CD14-positive monocyte (primary cell): ENCODE measurements at regions not wholly inside any gene's neighbourhood (a gene's known extent, or its start where the extent isn't known, plus 50 kb on each side); places are given as distances from the start of the nearest gene placed in this dataset.

ENCODE experiments used
- DNase-seq, 3 donors: peaks; one replicate each; pipeline ENCODE4 v3.0.0-alpha.2; 2011 to 2022
- H2AFZ ChIP-seq: 2 replicates; pipeline ENCODE4 v1.6.0; 2012; ENCODE audit warnings: mild to moderate bottlenecking, low read depth, low read length, inconsistent platforms; ENCODE audit not compliant: insufficient read depth, poor library complexity, severe bottlenecking
- H3K27ac ChIP-seq, 2 donors: 1 replicate in 1 of 2; 2 replicates in 1 of 2; pipeline ENCODE4 v1.5.1; 2012 to 2013; ENCODE audit warnings: low read length in 2 of 2, control low read depth in 1 of 2, inconsistent platforms in 1 of 2, low read depth in 1 of 2, mild to moderate bottlenecking in 1 of 2
- H3K27me3 ChIP-seq, 2 donors: one replicate each; pipeline versions ENCODE4 v1.6.0 to v1.6.1; 2011 to 2013; ENCODE audit warnings: low read length in 2 of 2; ENCODE audit not compliant: control insufficient read depth in 2 of 2, insufficient read depth in 2 of 2
- H3K36me3 ChIP-seq, 2 donors: replicated peaks in 1 of 2; 1 replicate in 1 of 2; 2 replicates in 1 of 2; pipeline versions ENCODE4 v1.5.1 to v1.6.1; 2012 to 2013; ENCODE audit warnings: low read length in 2 of 2, control low read depth in 1 of 2, inconsistent platforms in 1 of 2, mild to moderate bottlenecking in 1 of 2; ENCODE audit not compliant: insufficient read depth in 2 of 2, control insufficient read depth in 1 of 2
- H3K4me1 ChIP-seq, 2 donors: 1 replicate in 1 of 2; 2 replicates in 1 of 2; pipeline versions ENCODE4 v1.5.1 to v1.6.1; 2012 to 2013; ENCODE audit warnings: low read length in 2 of 2, control low read depth in 1 of 2, inconsistent platforms in 1 of 2, mild to moderate bottlenecking in 1 of 2, moderate library complexity in 1 of 2; ENCODE audit not compliant: insufficient read depth in 2 of 2, control insufficient read depth in 1 of 2
- H3K4me2 ChIP-seq: replicated peaks from 2 replicates; pipeline ENCODE3; 2012; ENCODE audit warnings: low read length, moderate library complexity, mild to moderate bottlenecking; ENCODE audit not compliant: poor library complexity, severe bottlenecking; ENCODE audit errors: extremely low read depth
- H3K4me3 ChIP-seq, 3 experiments: fragments of 200-600 bp in 1 of 3; sonication (generic) in 1 of 3; replicated peaks in 1 of 3; 1 replicate in 2 of 3; 2 replicates in 1 of 3; pipeline ENCODE4 v1.5.1; 2011 to 2013; ENCODE audit warnings: low read length in 3 of 3, mild to moderate bottlenecking in 3 of 3, control low read depth in 2 of 3, low read depth in 2 of 3, inconsistent platforms in 1 of 3, moderate library complexity in 1 of 3
- H3K79me2 ChIP-seq: 2 replicates; pipeline ENCODE4 v1.6.0; 2012; ENCODE audit warnings: mild to moderate bottlenecking, control low read depth, inconsistent platforms, low read length, moderate library complexity; ENCODE audit not compliant: insufficient read depth
- H3K9ac ChIP-seq: 2 replicates; pipeline ENCODE4 v1.6.0; 2017; ENCODE audit warnings: low read length, mild to moderate bottlenecking; ENCODE audit not compliant: insufficient read depth, poor library complexity, severe bottlenecking
- H3K9me3 ChIP-seq, 2 donors: replicated peaks in 1 of 2; 1 replicate in 1 of 2; 2 replicates in 1 of 2; pipeline versions ENCODE4 v1.5.1 to v1.6.1; 2012 to 2013; ENCODE audit warnings: low read length in 2 of 2, control low read depth in 1 of 2; ENCODE audit not compliant: control insufficient read depth in 1 of 2, insufficient read depth in 1 of 2
- H4K20me1 ChIP-seq: 2 replicates; pipeline ENCODE4 v1.6.0; 2012; ENCODE audit warnings: mild to moderate bottlenecking, low read length, control low read depth, moderate library complexity; ENCODE audit not compliant: insufficient read depth
- H3K27ac Mint-ChIP-seq, 7 donors: one replicate each; pipeline ENCODE4 v1.8.0; 2020; ENCODE audit warnings: mild to moderate bottlenecking in 7 of 7, mixed read lengths in 7 of 7, moderate library complexity in 6 of 7, inconsistent platforms in 2 of 7
- H3K27me3 Mint-ChIP-seq, 3 donors: one replicate each; pipeline ENCODE4 v1.8.0; 2021 to 2022; ENCODE audit warnings: low read depth in 3 of 3, mild to moderate bottlenecking in 3 of 3, mixed read lengths in 3 of 3, moderate library complexity in 3 of 3, inconsistent platforms in 1 of 3
- H3K36me3 Mint-ChIP-seq, 2 donors: one replicate each; pipeline ENCODE4 v1.8.0; 2020; ENCODE audit warnings: mixed read lengths in 2 of 2, inconsistent platforms in 1 of 2, mild to moderate bottlenecking in 1 of 2
- H3K4me1 Mint-ChIP-seq: one replicate; pipeline ENCODE4 v1.8.0; 2020; ENCODE audit warnings: mild to moderate bottlenecking, mixed read lengths
- H3K4me3 Mint-ChIP-seq, 2 donors: one replicate each; pipeline ENCODE4 v1.8.0; 2020; ENCODE audit warnings: mild to moderate bottlenecking in 2 of 2, mixed read lengths in 2 of 2, moderate library complexity in 1 of 2
- H3K9me3 Mint-ChIP-seq, 7 donors: one replicate each; pipeline ENCODE4 v1.8.0; 2020 to 2022; ENCODE audit warnings: mixed read lengths in 7 of 7, mild to moderate bottlenecking in 6 of 7, moderate library complexity in 6 of 7, inconsistent platforms in 2 of 7
- CTCF ChIP-seq: fragments of 200-600 bp; IDR thresholded peaks from one replicate; pipeline ENCODE4 v1.8.0; 2022; ENCODE audit warnings: antibody characterized with exemption, mild to moderate bottlenecking
- WGBS: methylation state at CpG from one replicate; pipeline ENCODE4 v1.1.5; 2013; ENCODE audit warnings: missing lambda C conversion rate; ENCODE audit not compliant: insufficient coverage; 5-methylcytosine and 5-hydroxymethylcytosine counted together
- intact Hi-C, 2 donors: fragments of 100-400 bp; cut with micrococcal nuclease; formaldehyde crosslinking; loops; one replicate each; pipeline versions ENCODE4 v1.15.0 to v1.15.1; 2023

GRCh38 chr19:57057036-57057686 lies 62.6 kb upstream of the USP29 start:
- Mint-ChIP-seq H3K4me1 (no peaks in the 10 kb centered on the region), H3K27me3 (no peaks in the 10 kb centered on the region), H3K36me3 (no peaks in the 10 kb centered on the region), H3K9me3 (peaks cover 26 to 63% (median 55%) of the 10 kb centered on the region in 7 donors), H3K4me3 (no peak overlapping the region), H3K27ac (no peak overlapping the region)
- Histone ChIP-seq H4K20me1 (no peaks in the 10 kb centered on the region), H3K4me2 (no peak overlapping the region), H3K9ac (no peak overlapping the region), H3K36me3 (no peaks in the 10 kb centered on the region), H3K79me2 (no peaks in the 10 kb centered on the region), H3K4me3 (no peak overlapping the region), H3K27ac (no peak overlapping the region), H3K4me1 (no peaks in the 10 kb centered on the region), H2AFZ (no peak overlapping the region), H3K27me3 (no peaks in the 10 kb centered on the region), H3K9me3 (peaks cover 71 to 78% of the 10 kb centered on the region in 2 donors)
- WGBS, result 78% methylated on average over 11 of the region's 16 CpGs
- no peak for DNase-seq
- TF ChIP-seq CTCF, result no peak
- intact Hi-C loops, result no loop called here

- intact Hi-C loops, result no loop called here
- H3K36me3 Mint-ChIP-seq, result no peaks in the 10 kb centered on the region
- H3K9me3 ChIP-seq, result peaks cover 74 to 81% of the 10 kb centered on the region in 2 donors
Measured at GRCh38 chr19:57058871-57059270, 60.9 kb upstream of the USP29 start.

More at GRCh38 chr19:57058871-57059270, 60.9 kb upstream of the USP29 start:
- 82% methylated on average over 5 of the region's 6 CpGs for WGBS
- Mint-ChIP-seq H3K27me3 (no peaks in the 10 kb centered on the region), H3K9me3 (peaks cover 28 to 66% (median 55%) of the 10 kb centered on the region in 7 donors), H3K4me3 (no peak overlapping the region), H3K27ac (no peak overlapping the region), H3K4me1 (no peaks in the 10 kb centered on the region)
- no peak overlapping the region for H2AFZ ChIP-seq
- no peaks in the 10 kb centered on the region for H3K36me3 ChIP-seq
- H4K20me1 ChIP-seq, result no peaks in the 10 kb centered on the region
- no peaks in the 10 kb centered on the region for H3K79me2 ChIP-seq
- no peak overlapping the region for H3K4me2 ChIP-seq
- H3K27ac ChIP-seq, result no peak overlapping the region
- no peak for TF ChIP-seq CTCF
- H3K4me3 ChIP-seq, result no peak overlapping the region
- no peaks in the 10 kb centered on the region for H3K4me1 ChIP-seq
- no peak for DNase-seq
- no peak overlapping the region for H3K9ac ChIP-seq
- no peaks in the 10 kb centered on the region for H3K27me3 ChIP-seq
